ENCODE measurements at regions not wholly inside any gene's neighbourhood (a gene's known extent, or its start where the extent isn't known, plus 50 kb on each side); places are given as distances from the start of the nearest gene placed in this dataset.
A peak's percentile ranks its signal among the peaks of the same experiment; 100 is the strongest.
"Not testable (repeated sequence)": the region's sequence is repeated elsewhere in the genome, so short reads cannot be mapped to it uniquely, and the experiment has no call there.

GRCh38 chr10:47166808-47167581 is 133.0 kb upstream of the GDF10 start:
- H3K4me3 ChIP-seq, H3K36me3 ChIP-seq, H3K9me3 ChIP-seq, H3K27me3 ChIP-seq: not testable (repeated sequence)
- TF ChIP-seq POLR2AphosphoS5 (IDR thresholded peaks at IDR 0.05) = peak in 1 of 3 donors; percentile 27
- Histone ChIP-seq H3K4me1 (peaks cover 25% of the 10 kb centered on the region), H3K27ac (peak overlapping the region; percentile 61)
- DNase-seq (ENCODE audit: low spot score in 2 of 2) = peak in 1 of 2 donors; percentile 82
- WGBS = 56% methylated on average over 17 of the region's 17 CpGs

GRCh38 chr10:47167591-47167990 is 132.4 kb upstream of the GDF10 start:
- no peak for DNase-seq (ENCODE audit: low spot score in 2 of 2)
- WGBS = 64% methylated on average over 2 of the region's 2 CpGs
- Histone ChIP-seq H3K9me3 (no peaks in the 10 kb centered on the region), H3K4me3 (no peak overlapping the region), H3K36me3 (no peaks in the 10 kb centered on the region), H3K27ac (peak overlapping the region; percentile 11), H3K4me1 (peaks cover 25% of the 10 kb centered on the region), H3K27me3 (no peaks in the 10 kb centered on the region)
- TF ChIP-seq POLR2AphosphoS5 (IDR thresholded peaks at IDR 0.05) = no peak
- no peak for TF ChIP-seq EP300 (IDR thresholded peaks at IDR 0.05)
- no peak for TF ChIP-seq POLR2A (IDR thresholded peaks at IDR 0.05)
- no peak for TF ChIP-seq CTCF (IDR thresholded peaks at IDR 0.05)

- no peaks in the 10 kb centered on the region for H3K27me3 ChIP-seq
- H3K4me1 ChIP-seq = peaks cover 25% of the 10 kb centered on the region
- no peaks in the 10 kb centered on the region for H3K9me3 ChIP-seq
- no peak for DNase-seq (ENCODE audit: low spot score in 2 of 2)
- H3K36me3 ChIP-seq = no peaks in the 10 kb centered on the region
- TF ChIP-seq POLR2A (IDR thresholded peaks at IDR 0.05) (no peak), POLR2AphosphoS5 (IDR thresholded peaks at IDR 0.05) (no peak), EP300 (IDR thresholded peaks at IDR 0.05) (no peak), CTCF (IDR thresholded peaks at IDR 0.05) (no peak)
- no peak overlapping the region for H3K27ac ChIP-seq
- H3K4me3 ChIP-seq = no peak overlapping the region
- WGBS = 43% methylated on average over 1 of the region's 1 CpG
These were observed 130.4 kb upstream of the GDF10 start for GRCh38 chr10:47169581-47169980.

GRCh38 chr10:47173929-47174442 is 126.0 kb upstream of the GDF10 start:
- H3K4me1 ChIP-seq = no peaks in the 10 kb centered on the region
- no peak overlapping the region for H3K4me3 ChIP-seq
- no peaks in the 10 kb centered on the region for H3K36me3 ChIP-seq
- H3K9me3 ChIP-seq = no peaks in the 10 kb centered on the region
- H3K27ac ChIP-seq = no peak overlapping the region
- DNase-seq (ENCODE audit: low spot score in 2 of 2) = no peak
- no peaks in the 10 kb centered on the region for H3K27me3 ChIP-seq
- WGBS = 88% methylated on average over 6 of the region's 6 CpGs
- no peak for TF ChIP-seq CTCF (IDR thresholded peaks at IDR 0.05)
- TF ChIP-seq EP300 (IDR thresholded peaks at IDR 0.05) = no peak
- no peak for TF ChIP-seq POLR2AphosphoS5 (IDR thresholded peaks at IDR 0.05)
- TF ChIP-seq POLR2A (IDR thresholded peaks at IDR 0.05) = no peak

- Histone ChIP-seq H3K4me3 (no peak overlapping the region), H3K9me3 (no peaks in the 10 kb centered on the region), H3K27ac (no peak overlapping the region), H3K4me1 (no peaks in the 10 kb centered on the region), H3K27me3 (no peaks in the 10 kb centered on the region), H3K36me3 (no peaks in the 10 kb centered on the region)
- WGBS = 64% methylated on average over 14 of the region's 15 CpGs
- DNase-seq (ENCODE audit: low spot score in 2 of 2) = no peak
- TF ChIP-seq CTCF (IDR thresholded peaks at IDR 0.05) (no peak), POLR2AphosphoS5 (IDR thresholded peaks at IDR 0.05) (no peak), POLR2A (IDR thresholded peaks at IDR 0.05) (no peak), EP300 (IDR thresholded peaks at IDR 0.05) (no peak)
These were observed 124.5 kb upstream of the GDF10 start for GRCh38 chr10:47175181-47176123.
